Spleen (tissue), 11 donors: ENCODE measurements at regions not wholly inside any gene's neighbourhood (a gene's known extent, or its start where the extent isn't known, plus 50 kb on each side); places are given as distances from the start of the nearest gene placed in this dataset.

ENCODE experiments used
- DNase-seq: peaks from one replicate; pipeline ENCODE4 v3.0.0-alpha.2; 2020
- H3K27ac ChIP-seq, 8 donors: fragments of 200-600 bp; sonication (generic) in 7 of 8; 1 replicate in 4 of 8; 2 replicates in 4 of 8; pipeline versions ENCODE4 v1.5.0 to v1.8.0; 2016 to 2021; ENCODE audit warnings: inconsistent platforms in 4 of 8, mild to moderate bottlenecking in 4 of 8, moderate library complexity in 1 of 8
- H3K27me3 ChIP-seq, 7 donors: fragments of 200-600 bp; sonication (generic) in 6 of 7; replicated peaks in 1 of 7; 1 replicate in 4 of 7; 2 replicates in 3 of 7; pipeline versions ENCODE4 v1.5.0 to v1.8.0; 2016 to 2021; ENCODE audit warnings: inconsistent platforms in 3 of 7, mild to moderate bottlenecking in 1 of 7
- H3K36me3 ChIP-seq, 6 donors: fragments of 200-600 bp; sonication (generic) in 5 of 6; 1 replicate in 4 of 6; 2 replicates in 2 of 6; pipeline versions ENCODE4 v1.5.0 to v1.8.0; 2016 to 2021; ENCODE audit warnings: inconsistent platforms in 2 of 6
- H3K4me1 ChIP-seq, 6 donors: fragments of 200-600 bp; sonication (generic) in 5 of 6; 1 replicate in 3 of 6; 2 replicates in 3 of 6; pipeline versions ENCODE4 v1.5.0 to v1.8.0; 2016 to 2021; ENCODE audit warnings: inconsistent platforms in 3 of 6
- H3K4me3 ChIP-seq, 8 donors: fragments of 200-600 bp; sonication (generic) in 7 of 8; 1 replicate in 4 of 8; 2 replicates in 4 of 8; pipeline versions ENCODE4 v1.5.0 to v1.8.0; 2016 to 2021; ENCODE audit warnings: inconsistent platforms in 4 of 8, mild to moderate bottlenecking in 4 of 8, moderate library complexity in 2 of 8
- H3K9me3 ChIP-seq, 8 donors: fragments of 200-600 bp; sonication (generic) in 7 of 8; 1 replicate in 4 of 8; 2 replicates in 4 of 8; pipeline versions ENCODE4 v1.5.0 to v1.8.0; 2016 to 2021; ENCODE audit warnings: inconsistent platforms in 4 of 8
- POLR2A ChIP-seq, 3 donors: fragments of 450-650 bp; IDR thresholded peaks; one replicate each; pipeline ENCODE4 v1.5.1; 2017; ENCODE audit warnings: antibody characterized with exemption in 3 of 3, mild to moderate bottlenecking in 1 of 3
- POLR2AphosphoS5 ChIP-seq, 3 donors: sonication (generic); formaldehyde crosslinking; IDR thresholded peaks; one replicate each; pipeline ENCODE4 v1.5.1; 2017; ENCODE audit warnings: antibody characterized with exemption in 3 of 3
- WGBS, 5 donors: extraction: QIAGEN DNeasy Blood & Tissue Kit in 3 of 5; methylation state at CpG; one replicate each; pipeline versions ENCODE4 v1.1.5 to v1.1.7; 2013 to 2018; 5-methylcytosine and 5-hydroxymethylcytosine counted together
- intact Hi-C: fragments of 100-400 bp; cut with DNase I; formaldehyde crosslinking; loops from one replicate; pipeline ENCODE4 v1.15.0; 2023; ENCODE audit warnings: low total_unique reads
- TF ChIP-seq, protein P1 (sequence below), 11 experiments: fragments of 200-600 bp in 7 of 11; fragments of 450-650 bp in 4 of 11; sonication (generic) in 4 of 11; IDR thresholded peaks in 8 of 11; conservative IDR thresholded peaks in 3 of 11; 1 replicate in 7 of 11; 2 replicates in 4 of 11; pipeline versions ENCODE4 v1.4.0 to v1.8.0; 2016 to 2021; ENCODE audit warnings: antibody characterized with exemption in 11 of 11, inconsistent platforms in 4 of 11, mild to moderate bottlenecking in 1 of 11
- donor health status: healthy with polysubstance abuse.
- donor health status: DM: no; HTN: no; CAD: no; lungs with moderate emphysema.
- donor health status: DM: no; HTN: no; CAD: no.
- donor health status: Bipolar disorder and iron deficiency.
- donor health status: healthy.
- donor health status: DM: no; HTN: no; CAD: no.
- donor health status: DM: yes; HTN: yes; CAD: no.

DNA sequence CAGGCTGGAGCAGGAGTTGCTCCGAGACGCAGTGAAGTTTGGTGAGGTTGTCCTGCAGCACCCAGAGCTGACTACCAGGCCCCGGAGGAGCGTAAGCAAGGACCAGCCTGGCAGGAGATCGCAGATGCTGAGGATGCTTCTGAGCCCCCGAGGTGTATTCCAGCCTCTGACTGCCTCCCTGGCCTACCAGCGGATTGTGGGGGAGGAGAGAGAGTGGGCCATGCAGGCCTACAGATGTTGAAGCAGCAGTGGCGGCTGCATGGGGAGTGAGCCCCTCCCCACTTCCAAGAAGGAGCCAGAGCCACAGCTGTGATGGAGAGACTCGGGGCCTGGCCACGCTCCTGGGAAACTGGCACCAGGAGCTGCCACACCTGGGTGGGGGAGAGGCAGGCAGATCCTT lies 302.5 kb upstream of the PROK2 start:
- no peak for TF ChIP-seq POLR2AphosphoS5 (IDR thresholded peaks at IDR 0.05)
- TF ChIP-seq, protein P1, sequence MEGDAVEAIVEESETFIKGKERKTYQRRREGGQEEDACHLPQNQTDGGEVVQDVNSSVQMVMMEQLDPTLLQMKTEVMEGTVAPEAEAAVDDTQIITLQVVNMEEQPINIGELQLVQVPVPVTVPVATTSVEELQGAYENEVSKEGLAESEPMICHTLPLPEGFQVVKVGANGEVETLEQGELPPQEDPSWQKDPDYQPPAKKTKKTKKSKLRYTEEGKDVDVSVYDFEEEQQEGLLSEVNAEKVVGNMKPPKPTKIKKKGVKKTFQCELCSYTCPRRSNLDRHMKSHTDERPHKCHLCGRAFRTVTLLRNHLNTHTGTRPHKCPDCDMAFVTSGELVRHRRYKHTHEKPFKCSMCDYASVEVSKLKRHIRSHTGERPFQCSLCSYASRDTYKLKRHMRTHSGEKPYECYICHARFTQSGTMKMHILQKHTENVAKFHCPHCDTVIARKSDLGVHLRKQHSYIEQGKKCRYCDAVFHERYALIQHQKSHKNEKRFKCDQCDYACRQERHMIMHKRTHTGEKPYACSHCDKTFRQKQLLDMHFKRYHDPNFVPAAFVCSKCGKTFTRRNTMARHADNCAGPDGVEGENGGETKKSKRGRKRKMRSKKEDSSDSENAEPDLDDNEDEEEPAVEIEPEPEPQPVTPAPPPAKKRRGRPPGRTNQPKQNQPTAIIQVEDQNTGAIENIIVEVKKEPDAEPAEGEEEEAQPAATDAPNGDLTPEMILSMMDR (IDR thresholded peaks at IDR 0.05 in 8 of 11, conservative IDR thresholded peaks at IDR 0.05 in 3 of 11) = no peak
- no peak for TF ChIP-seq POLR2A (IDR thresholded peaks at IDR 0.05)
- Histone ChIP-seq H3K9me3 (no peaks in the 10 kb centered on the region), H3K36me3 (no peaks in the 10 kb centered on the region), H3K27ac (no peak overlapping the region), H3K4me3 (no peak overlapping the region), H3K27me3 (no peaks in the 10 kb centered on the region), H3K4me1 (peaks cover 0 to 28% (median 13%) of the 10 kb centered on the region in 6 donors)
- intact Hi-C loops = no loop called here
- WGBS, 5 donors = 95 to 97% (median 96%) methylated on average over 7 to 10 of the region's 10 CpGs
- no peak for DNase-seq

DNA sequence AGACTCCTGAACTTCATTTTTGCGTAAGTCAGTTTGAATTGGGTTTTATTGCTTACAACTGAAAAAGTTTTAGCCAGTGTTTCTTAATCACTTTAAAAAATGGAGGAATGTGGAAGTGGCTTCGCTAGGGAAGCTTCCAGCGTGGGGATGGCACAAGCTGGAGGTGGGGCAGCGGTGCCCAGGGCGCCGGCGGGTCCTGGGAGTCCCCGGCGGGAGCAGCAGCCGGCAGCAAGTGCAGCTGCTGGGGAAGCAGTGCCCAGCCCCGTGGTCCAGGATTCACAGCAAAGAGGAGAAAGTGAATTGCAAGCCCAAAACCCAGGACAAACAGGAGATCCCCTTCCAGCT lies 301.8 kb upstream of the PROK2 start:
- peak overlapping the region in 3 of 8 donors; percentile 1 to 42 (median 28) for H3K27ac ChIP-seq
- intact Hi-C loops = no loop called here
- H3K27me3 ChIP-seq = no peaks in the 10 kb centered on the region
- peaks cover 0 to 35% (median 20%) of the 10 kb centered on the region in 6 donors for H3K4me1 ChIP-seq
- no peak for DNase-seq
- WGBS, 5 donors = 42 to 76% (median 72%) methylated on average over 11 of the region's 11 CpGs
- H3K9me3 ChIP-seq = no peaks in the 10 kb centered on the region
- TF ChIP-seq POLR2AphosphoS5 (IDR thresholded peaks at IDR 0.05) = no peak
- TF ChIP-seq, protein P1 (IDR thresholded peaks at IDR 0.05 in 8 of 11, conservative IDR thresholded peaks at IDR 0.05 in 3 of 11) = no peak
- no peak overlapping the region for H3K4me3 ChIP-seq
- H3K36me3 ChIP-seq = no peaks in the 10 kb centered on the region

DNA sequence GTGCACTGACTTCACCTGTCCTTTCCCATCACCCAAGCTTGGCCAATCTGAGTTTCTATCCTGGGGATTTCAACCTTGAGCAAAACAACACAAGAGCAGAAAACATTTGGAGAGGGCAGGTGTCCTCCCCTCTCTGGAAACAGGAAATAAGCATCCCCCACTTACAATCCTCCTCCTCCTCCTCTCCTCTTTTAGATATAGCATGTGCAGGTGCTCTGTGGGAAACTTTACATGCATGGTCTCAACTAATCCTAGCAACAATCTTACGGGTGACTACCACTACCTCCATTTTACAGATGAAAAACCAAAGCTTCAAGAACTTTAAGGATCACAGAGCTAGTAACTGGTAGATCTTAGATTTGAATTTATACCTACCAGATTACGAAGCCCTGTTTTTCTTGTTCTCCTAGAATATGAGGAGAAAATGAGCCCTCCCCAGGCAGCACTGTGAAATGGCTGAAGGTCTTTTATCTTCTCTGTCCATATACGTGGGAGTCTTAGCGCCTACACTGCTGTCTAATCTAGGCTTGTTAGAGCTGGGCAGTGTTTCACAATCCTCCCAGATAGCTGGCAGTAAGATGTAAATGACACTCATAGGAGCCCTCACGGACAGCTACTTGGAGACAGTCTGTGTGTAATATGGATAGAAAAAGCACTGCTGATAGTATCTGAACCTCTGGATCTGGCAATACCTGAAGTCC lies 301.2 kb upstream of the PROK2 start:
- no peak overlapping the region for H3K4me3 ChIP-seq
- peaks cover 0 to 41% (median 24%) of the 10 kb centered on the region in 6 donors for H3K4me1 ChIP-seq
- no peaks in the 10 kb centered on the region for H3K9me3 ChIP-seq
- no peak for TF ChIP-seq POLR2AphosphoS5 (IDR thresholded peaks at IDR 0.05)
- TF ChIP-seq POLR2A (IDR thresholded peaks at IDR 0.05) = no peak
- TF ChIP-seq, protein P1 (IDR thresholded peaks at IDR 0.05 in 8 of 11, conservative IDR thresholded peaks at IDR 0.05 in 3 of 11) = no peak
- intact Hi-C loops = no loop called here
- no peaks in the 10 kb centered on the region for H3K36me3 ChIP-seq
- H3K27ac ChIP-seq = peak overlapping the region in 3 of 8 donors; percentile 1 to 42 (median 28)
- DNase-seq = no peak
- 53 to 71% (median 58%) methylated on average over 5 of the region's 5 CpGs for WGBS, 5 donors
- no peaks in the 10 kb centered on the region for H3K27me3 ChIP-seq

DNA sequence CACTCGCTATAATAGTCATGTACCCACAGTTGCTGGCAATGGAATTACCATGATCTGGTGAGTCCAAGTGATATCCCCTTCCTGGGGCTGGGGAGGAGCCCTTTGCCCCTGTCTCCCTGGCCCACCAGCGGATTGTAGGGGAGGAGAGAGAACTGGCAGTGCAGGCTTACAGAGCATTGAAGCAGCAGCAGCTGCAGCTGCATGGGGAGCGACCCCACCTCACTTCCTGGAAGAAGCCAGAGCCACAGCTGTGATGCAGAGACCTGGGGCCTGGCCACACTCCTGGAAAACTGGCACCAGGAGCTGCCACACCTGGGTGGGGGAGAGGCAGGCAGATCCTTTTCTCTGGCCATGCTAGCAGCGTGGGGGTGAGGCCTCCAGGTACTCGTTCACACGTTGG lies 300.1 kb upstream of the PROK2 start:
- no peak for DNase-seq
- no peaks in the 10 kb centered on the region for H3K27me3 ChIP-seq
- intact Hi-C loops = no loop called here
- no peaks in the 10 kb centered on the region for H3K36me3 ChIP-seq
- WGBS, 5 donors = 79 to 96% (median 92%) methylated on average over 2 to 6 of the region's 6 CpGs
- no peaks in the 10 kb centered on the region for H3K9me3 ChIP-seq
- TF ChIP-seq POLR2A (IDR thresholded peaks at IDR 0.05) = no peak
- TF ChIP-seq, protein P1 (IDR thresholded peaks at IDR 0.05 in 8 of 11, conservative IDR thresholded peaks at IDR 0.05 in 3 of 11) = no peak
- no peak for TF ChIP-seq POLR2AphosphoS5 (IDR thresholded peaks at IDR 0.05)
- H3K4me3 ChIP-seq = no peak overlapping the region
- peaks cover 0 to 52% (median 29%) of the 10 kb centered on the region in 6 donors for H3K4me1 ChIP-seq
- no peak overlapping the region for H3K27ac ChIP-seq
